ENCODE measurements at regions not wholly inside any gene's neighbourhood (a gene's known extent, or its start where the extent isn't known, plus 50 kb on each side); places are given as distances from the start of the nearest gene placed in this dataset.
"Not testable (repeated sequence)": the region's sequence is repeated elsewhere in the genome, so short reads cannot be mapped to it uniquely, and the experiment has no call there.

- Mint-ChIP-seq H3K27ac (ENCODE audit: unreplicated experiment) (no peak overlapping the region), H3K9me3 (ENCODE audit: low read depth, unreplicated experiment) (peaks cover 10% of the 10 kb centered on the region), H3K4me3 (ENCODE audit: low read depth, unreplicated experiment) (no peak overlapping the region), H3K36me3 (ENCODE audit: insufficient read depth, unreplicated experiment) (no peaks in the 10 kb centered on the region), H3K4me1 (ENCODE audit: low read depth, unreplicated experiment) (no peaks in the 10 kb centered on the region), H3K27me3 (ENCODE audit: unreplicated experiment) (no peaks in the 10 kb centered on the region)
- intact Hi-C loops (cut with micrococcal nuclease; ENCODE audit: unreplicated experiment), result no loop called here
- CTCF ChIA-PET, result no interaction called here
- no peak for TF ChIP-seq CTCF (IDR thresholded peaks at IDR 0.05; ENCODE audit: unreplicated experiment)
- no TSS peak for BruUV-seq (replicated peaks)
- DNase-seq, result no peak
Measured at GRCh38 chr3:110946810-110947209, 124.8 kb upstream of the NECTIN3 start.

GRCh38 chr3:110949194-110949593 is 122.4 kb upstream of the NECTIN3 start:
- H3K9me3 Mint-ChIP-seq (ENCODE audit: low read depth, unreplicated experiment); H3K27me3 Mint-ChIP-seq (ENCODE audit: unreplicated experiment); intact Hi-C loops (cut with micrococcal nuclease; ENCODE audit: unreplicated experiment); H3K27ac Mint-ChIP-seq (ENCODE audit: unreplicated experiment); DNase-seq; BruUV-seq (replicated peaks); H3K4me3 Mint-ChIP-seq (ENCODE audit: low read depth, unreplicated experiment); H3K4me1 Mint-ChIP-seq (ENCODE audit: low read depth, unreplicated experiment); CTCF ChIA-PET; H3K36me3 Mint-ChIP-seq (ENCODE audit: insufficient read depth, unreplicated experiment): not testable (repeated sequence)

- Mint-ChIP-seq H3K36me3 (ENCODE audit: insufficient read depth, unreplicated experiment) (no peaks in the 10 kb centered on the region), H3K27ac (ENCODE audit: unreplicated experiment) (no peak overlapping the region)
Measured at GRCh38 chr3:110955301-110955880, 116.2 kb upstream of the NECTIN3 start.

GRCh38 chr3:110956081-110956480 is 115.5 kb upstream of the NECTIN3 start:
- Mint-ChIP-seq H3K27me3 (ENCODE audit: unreplicated experiment) (no peaks in the 10 kb centered on the region), H3K4me1 (ENCODE audit: low read depth, unreplicated experiment) (no peaks in the 10 kb centered on the region), H3K27ac (ENCODE audit: unreplicated experiment) (no peak overlapping the region), H3K9me3 (ENCODE audit: low read depth, unreplicated experiment) (no peaks in the 10 kb centered on the region), H3K4me3 (ENCODE audit: low read depth, unreplicated experiment) (no peak overlapping the region), H3K36me3 (ENCODE audit: insufficient read depth, unreplicated experiment) (no peaks in the 10 kb centered on the region)
- no peak for TF ChIP-seq CTCF (IDR thresholded peaks at IDR 0.05; ENCODE audit: unreplicated experiment)
- DNase-seq, result no peak
- CTCF ChIA-PET, result no interaction called here
- BruUV-seq (replicated peaks), result no TSS peak
- intact Hi-C loops (cut with micrococcal nuclease; ENCODE audit: unreplicated experiment), result no loop called here

More at GRCh38 chr3:110955301-110955880, 116.2 kb upstream of the NECTIN3 start:
- Mint-ChIP-seq H3K4me3 (ENCODE audit: low read depth, unreplicated experiment) (no peak overlapping the region), H3K27me3 (ENCODE audit: unreplicated experiment) (no peaks in the 10 kb centered on the region), H3K4me1 (ENCODE audit: low read depth, unreplicated experiment) (no peaks in the 10 kb centered on the region), H3K9me3 (ENCODE audit: low read depth, unreplicated experiment) (no peaks in the 10 kb centered on the region)
- no peak for DNase-seq
- CTCF ChIA-PET, result no interaction called here
- no peak for TF ChIP-seq CTCF (IDR thresholded peaks at IDR 0.05; ENCODE audit: unreplicated experiment)
- no TSS peak for BruUV-seq (replicated peaks)
- intact Hi-C loops (cut with micrococcal nuclease; ENCODE audit: unreplicated experiment), result no loop called here

- no peaks in the 10 kb centered on the region for H3K27me3 Mint-ChIP-seq (ENCODE audit: unreplicated experiment)
- H3K4me3 Mint-ChIP-seq (ENCODE audit: low read depth, unreplicated experiment), result no peak overlapping the region
- no peaks in the 10 kb centered on the region for H3K9me3 Mint-ChIP-seq (ENCODE audit: low read depth, unreplicated experiment)
- no peaks in the 10 kb centered on the region for H3K36me3 Mint-ChIP-seq (ENCODE audit: insufficient read depth, unreplicated experiment)
- no peaks in the 10 kb centered on the region for H3K4me1 Mint-ChIP-seq (ENCODE audit: low read depth, unreplicated experiment)
- no peak overlapping the region for H3K27ac Mint-ChIP-seq (ENCODE audit: unreplicated experiment)
- BruUV-seq (replicated peaks), result no TSS peak
- CTCF ChIA-PET, result no interaction called here
- no peak for TF ChIP-seq CTCF (IDR thresholded peaks at IDR 0.05; ENCODE audit: unreplicated experiment)
- intact Hi-C loops (cut with micrococcal nuclease; ENCODE audit: unreplicated experiment), result no loop called here
- DNase-seq, result no peak
Measured at GRCh38 chr3:110957247-110958025, 114.2 kb upstream of the NECTIN3 start.

All from Calu3 (cell line).